GM19238 (cell line): ENCODE measurements at regions not wholly inside any gene's neighbourhood (a gene's known extent, or its start where the extent isn't known, plus 50 kb on each side); places are given as distances from the start of the nearest gene placed in this dataset.

Source experiments
- DNase-seq: peaks from one replicate; pipeline ENCODE4 v3.0.0; 2011; ENCODE audit warnings: low spot score; ENCODE audit not compliant: insufficient read length

GRCh38 chr13:104170980-104171555 is 1104.9 kb upstream of the SLC10A2 start:
- DNase-seq, result no peak

- no peak for DNase-seq
Observed at GRCh38 chr13:104163866-104164630, 1097.8 kb upstream of the SLC10A2 start.

DNA sequence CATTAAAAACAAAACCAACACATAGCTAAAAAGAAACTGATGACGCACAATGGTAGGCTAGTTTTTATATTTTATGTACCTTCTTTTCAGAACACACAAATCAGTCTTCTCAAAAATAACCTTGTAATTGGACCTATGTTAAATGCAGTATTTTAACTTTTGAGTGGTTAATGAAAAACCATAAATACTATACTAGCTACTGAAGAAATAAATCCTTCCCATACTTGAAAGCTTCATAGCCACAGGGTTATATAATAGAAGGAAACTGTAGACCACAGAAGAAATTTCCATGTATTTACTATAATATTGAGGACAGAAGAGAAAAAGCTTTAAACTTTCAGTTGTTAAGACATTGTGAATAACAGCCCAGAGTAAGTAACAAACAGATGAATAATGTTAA is 1094.3 kb upstream of the SLC10A2 start:
- no peak for DNase-seq

GRCh38 chr13:104143760-104144416 is 1077.7 kb upstream of the SLC10A2 start:
- DNase-seq, result no peak

GRCh38 chr13:104140552-104140951 is 1074.3 kb upstream of the SLC10A2 start:
- DNase-seq, result no peak

- no peak for DNase-seq
Observed at GRCh38 chr13:104137416-104137815, 1071.2 kb upstream of the SLC10A2 start.

- no peak for DNase-seq
Observed at GRCh38 chr13:104132849-104133248, 1066.6 kb upstream of the SLC10A2 start.

- no peak for DNase-seq
Observed at GRCh38 chr13:104114101-104114500, 1047.9 kb upstream of the SLC10A2 start.

DNA sequence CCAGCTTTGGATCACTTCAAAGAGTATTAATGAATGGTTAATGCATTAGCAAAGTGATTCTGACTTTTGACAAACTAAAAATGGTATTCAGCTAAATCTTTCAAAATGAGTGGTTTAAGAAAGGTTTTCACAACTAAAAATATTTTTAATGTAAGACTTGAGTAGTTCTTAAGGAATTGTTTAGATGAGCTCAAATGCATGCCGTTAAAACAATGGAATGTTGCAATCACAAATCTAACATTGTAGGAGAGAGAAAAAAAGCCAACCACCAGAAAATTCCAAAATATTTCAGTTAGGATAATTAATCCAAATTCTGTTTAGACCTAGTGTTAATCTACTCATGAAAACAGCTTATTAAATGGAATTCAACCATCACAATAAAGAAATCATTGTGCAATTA is 1044.8 kb upstream of the SLC10A2 start:
- DNase-seq, result no peak

DNA sequence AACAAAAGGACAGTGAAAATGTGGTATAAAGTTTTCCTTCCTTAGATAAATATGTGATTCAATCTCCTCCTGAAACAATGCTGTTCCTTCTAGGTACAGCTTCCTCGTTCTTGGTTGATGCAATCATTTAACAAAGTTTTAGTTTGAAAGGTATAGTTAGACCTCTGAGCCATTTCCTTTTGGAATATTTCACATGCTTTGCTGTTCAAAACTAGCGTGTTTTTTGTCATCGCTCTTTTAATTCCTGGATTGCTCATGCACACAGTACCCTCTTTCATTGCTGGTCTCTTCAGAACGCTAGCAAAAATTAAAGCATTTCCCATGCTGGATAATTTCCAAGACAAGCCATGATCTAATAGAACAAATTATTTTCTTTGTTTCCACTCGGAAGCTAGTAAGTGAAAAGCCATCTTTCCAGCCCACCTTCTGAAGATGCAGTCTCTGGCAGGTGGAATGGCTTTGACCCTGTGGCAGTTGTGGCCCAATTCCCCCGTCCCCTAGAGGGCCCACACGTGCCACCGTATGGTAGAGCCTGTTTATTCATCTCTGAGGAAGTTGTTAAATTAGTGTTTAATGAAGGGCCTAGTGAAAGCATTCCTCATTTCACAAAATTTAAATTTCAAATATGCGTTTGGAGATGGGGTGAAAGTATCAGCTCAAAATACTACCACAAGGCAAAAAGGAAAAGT is 1040.6 kb upstream of the SLC10A2 start:
- no peak for DNase-seq

GRCh38 chr13:104105418-104106355 is 1039.5 kb upstream of the SLC10A2 start:
- no peak for DNase-seq

DNA sequence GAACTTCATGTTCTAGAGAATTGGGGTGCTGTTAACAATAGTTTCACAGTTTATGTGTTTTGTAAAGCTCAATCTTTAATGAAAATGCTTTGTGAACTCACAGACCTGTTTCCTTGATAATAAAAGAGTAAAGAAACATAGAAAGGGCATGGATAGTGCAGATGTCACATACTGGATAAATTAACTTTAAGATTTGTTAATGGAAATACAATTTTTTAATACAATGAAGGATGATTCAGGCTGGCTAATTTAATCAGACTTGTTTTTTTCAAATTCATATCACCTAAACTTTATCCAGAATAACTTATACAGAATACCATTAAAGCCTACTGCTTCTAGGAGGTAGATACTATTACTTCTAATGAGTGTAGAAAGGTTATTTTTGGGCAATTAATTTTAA is 1033.5 kb upstream of the SLC10A2 start:
- no peak for DNase-seq

- no peak for DNase-seq
Observed at GRCh38 chr13:104098421-104098820, 1032.2 kb upstream of the SLC10A2 start.

GRCh38 chr13:104086759-104087158 is 1020.5 kb upstream of the SLC10A2 start:
- DNase-seq, result no peak

- DNase-seq, result no peak
Observed at GRCh38 chr13:104086210-104086609, 1020.0 kb upstream of the SLC10A2 start.

- no peak for DNase-seq
Observed at GRCh38 chr13:104085611-104086010, 1019.4 kb upstream of the SLC10A2 start.

DNA sequence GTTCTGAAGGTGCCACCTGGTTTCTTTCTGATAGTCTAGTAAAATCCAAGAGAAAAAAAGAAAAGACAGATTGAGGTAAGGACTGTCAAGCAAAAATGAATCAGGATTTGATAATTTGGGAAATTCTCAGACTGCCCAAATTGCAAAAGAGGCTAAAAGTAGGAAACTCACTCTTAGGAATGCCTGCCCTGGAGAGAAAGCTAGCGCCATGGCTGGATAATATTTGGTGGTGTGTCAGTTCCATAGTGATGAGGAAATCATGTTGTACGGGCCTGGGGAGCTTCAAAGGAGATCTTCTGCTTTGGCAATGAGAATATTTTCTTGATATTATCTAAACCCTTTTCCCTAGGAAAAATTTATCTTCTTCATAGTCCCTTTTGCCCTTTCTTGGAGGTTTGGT is 1008.1 kb upstream of the SLC10A2 start:
- no peak for DNase-seq

GRCh38 chr13:104071806-104072205 is 1005.6 kb upstream of the SLC10A2 start:
- no peak for DNase-seq

- no peak for DNase-seq
Observed at GRCh38 chr13:104065328-104065727, 999.1 kb upstream of the SLC10A2 start.

- no peak for DNase-seq
Observed at GRCh38 chr13:104057861-104058260, 991.6 kb upstream of the SLC10A2 start.

DNA sequence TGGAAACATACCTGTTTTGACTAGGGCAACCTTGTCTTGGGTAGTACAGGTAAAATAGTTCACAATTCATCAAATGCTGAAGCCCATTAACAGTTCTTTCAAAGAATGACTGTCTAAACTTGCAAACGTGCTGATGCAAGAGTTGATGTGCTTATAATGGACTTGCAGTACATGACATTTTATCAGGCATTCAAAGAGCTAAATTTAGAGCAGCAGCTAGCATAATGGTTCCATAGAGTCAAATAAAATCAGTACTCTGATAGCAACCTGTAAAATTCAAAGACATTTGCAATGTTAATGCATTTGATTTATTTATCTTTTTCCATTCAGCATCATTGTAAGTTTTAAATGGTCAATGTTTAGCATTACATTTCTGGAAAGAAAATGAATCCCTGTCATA is 979.7 kb upstream of the SLC10A2 start:
- no peak for DNase-seq
